ENCODE measurements at regions not wholly inside any gene's neighbourhood (a gene's known extent, or its start where the extent isn't known, plus 50 kb on each side); places are given as distances from the start of the nearest gene placed in this dataset.

DNA sequence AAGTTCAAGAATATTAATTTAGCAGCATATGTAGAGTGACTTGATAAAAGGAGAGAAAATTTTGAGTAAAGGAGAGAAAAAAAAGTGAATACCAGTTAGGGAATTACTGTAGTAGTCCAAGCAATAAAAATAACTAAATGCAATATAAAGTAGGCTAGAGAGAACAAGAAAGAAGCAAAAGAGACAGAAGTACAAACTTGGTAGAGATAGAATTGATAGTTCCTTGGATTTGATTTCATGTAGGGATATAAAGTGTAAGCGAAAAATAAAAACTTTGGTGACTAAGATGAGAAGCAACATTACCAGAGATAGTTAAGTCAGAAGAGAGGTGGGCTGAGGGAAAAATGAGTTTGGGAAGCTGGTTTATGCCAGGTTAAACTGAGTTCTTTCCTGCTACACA, 252.4 kb downstream of the SEC23A start:
- H3K4me3 ChIP-seq (ENCODE audit: insufficient read length, low read depth): no peak overlapping the region
- TF ChIP-seq YY1 (IDR thresholded peaks at IDR 0.05; ENCODE audit: insufficient read depth, insufficient read length): no peak
- TF ChIP-seq ZNF274 (IDR thresholded peaks at IDR 0.05; ENCODE audit: low read depth, low read length): no peak
- TF ChIP-seq SUZ12 (IDR thresholded peaks at IDR 0.05; ENCODE audit: extremely low read depth, insufficient read depth, insufficient read length): no peak

DNA sequence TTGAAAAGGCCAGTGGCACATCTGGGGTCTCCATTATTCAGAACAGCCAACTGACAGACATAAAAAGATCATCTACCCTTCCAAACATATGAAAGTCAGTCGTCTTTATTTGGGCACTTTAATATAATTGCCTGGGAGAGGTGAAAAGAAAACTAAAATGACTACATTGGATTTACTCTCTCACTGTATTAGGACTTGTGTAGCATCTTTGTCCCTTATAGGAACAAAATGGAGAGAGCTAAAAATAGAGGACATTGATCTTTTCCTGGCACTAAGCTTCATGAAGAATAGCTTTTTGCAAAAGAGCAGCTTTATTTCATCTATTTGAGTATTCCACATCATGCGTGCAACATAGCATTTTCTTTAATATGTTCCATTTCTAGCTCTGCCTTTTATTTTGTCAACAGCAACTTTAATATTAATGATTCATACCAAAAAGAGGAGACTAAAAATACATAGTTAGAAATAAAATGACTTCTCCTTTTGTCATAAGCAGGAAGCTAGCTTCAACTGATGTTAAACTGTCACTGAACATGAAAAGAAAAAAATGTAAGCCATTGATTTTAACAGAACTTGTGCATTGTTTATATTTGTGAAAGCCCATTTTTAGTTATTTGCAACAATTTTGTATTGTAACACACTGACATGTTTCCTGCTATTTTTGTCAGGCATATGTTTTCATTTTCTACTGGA, 254.6 kb downstream of the SEC23A start:
- no peak for TF ChIP-seq ZNF274 (IDR thresholded peaks at IDR 0.05; ENCODE audit: low read depth, low read length)
- DNase-seq (ENCODE audit: low read depth, low spot score): no peak
- Histone ChIP-seq H3K9me3 (ENCODE audit: insufficient read depth, low read length) (no peaks in the 10 kb centered on the region), H3K4me1 (ENCODE audit: insufficient read depth, insufficient read length) (no peaks in the 10 kb centered on the region), H3K4me3 (ENCODE audit: insufficient read length, low read depth) (no peak overlapping the region), H3K9ac (ENCODE audit: insufficient read length, low read depth) (no peak overlapping the region), H3K27me3 (ENCODE audit: insufficient read depth, insufficient read length) (no peaks in the 10 kb centered on the region), H3K36me3 (ENCODE audit: insufficient read depth, insufficient read length, low read length) (no peaks in the 10 kb centered on the region)

More for the DNA sequence above, 252.4 kb downstream of the SEC23A start:
- no peak for DNase-seq (ENCODE audit: low read depth, low spot score)
- Histone ChIP-seq H3K9me3 (ENCODE audit: insufficient read depth, low read length) (no peaks in the 10 kb centered on the region), H3K36me3 (ENCODE audit: insufficient read depth, insufficient read length, low read length) (no peaks in the 10 kb centered on the region), H3K4me1 (ENCODE audit: insufficient read depth, insufficient read length) (no peaks in the 10 kb centered on the region), H3K9ac (ENCODE audit: insufficient read length, low read depth) (no peak overlapping the region), H3K27me3 (ENCODE audit: insufficient read depth, insufficient read length) (no peaks in the 10 kb centered on the region)

DNA sequence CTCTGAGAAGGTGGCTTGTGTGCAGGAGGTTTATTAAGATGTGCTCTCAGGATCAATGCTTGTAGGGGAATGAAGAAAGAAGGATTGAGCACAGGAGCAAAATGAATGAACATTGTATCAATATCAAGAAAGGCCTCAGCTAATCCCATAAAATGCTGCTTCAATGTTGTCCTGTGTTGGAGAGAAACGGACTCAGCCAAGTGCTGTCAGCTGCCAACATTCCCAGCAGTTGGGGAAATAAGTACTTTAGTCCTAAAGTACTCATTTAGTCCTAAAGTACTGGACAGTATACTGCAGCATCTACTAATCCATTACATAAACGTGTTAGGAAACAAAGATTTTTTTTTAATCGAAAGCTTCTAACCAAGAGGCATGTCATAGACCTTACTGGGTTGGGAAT, 255.9 kb downstream of the SEC23A start:
- Histone ChIP-seq H3K9me3 (ENCODE audit: insufficient read depth, low read length) (no peaks in the 10 kb centered on the region), H3K4me3 (ENCODE audit: insufficient read length, low read depth) (no peak overlapping the region), H3K4me1 (ENCODE audit: insufficient read depth, insufficient read length) (no peaks in the 10 kb centered on the region), H3K36me3 (ENCODE audit: insufficient read depth, insufficient read length, low read length) (no peaks in the 10 kb centered on the region), H3K27me3 (ENCODE audit: insufficient read depth, insufficient read length) (no peaks in the 10 kb centered on the region), H3K9ac (ENCODE audit: insufficient read length, low read depth) (no peak overlapping the region)
- no peak for TF ChIP-seq ZNF274 (IDR thresholded peaks at IDR 0.05; ENCODE audit: low read depth, low read length)
- no peak for TF ChIP-seq YY1 (IDR thresholded peaks at IDR 0.05; ENCODE audit: insufficient read depth, insufficient read length)
- TF ChIP-seq SUZ12 (IDR thresholded peaks at IDR 0.05; ENCODE audit: extremely low read depth, insufficient read depth, insufficient read length): no peak
- no peak for DNase-seq (ENCODE audit: low read depth, low spot score)

DNA sequence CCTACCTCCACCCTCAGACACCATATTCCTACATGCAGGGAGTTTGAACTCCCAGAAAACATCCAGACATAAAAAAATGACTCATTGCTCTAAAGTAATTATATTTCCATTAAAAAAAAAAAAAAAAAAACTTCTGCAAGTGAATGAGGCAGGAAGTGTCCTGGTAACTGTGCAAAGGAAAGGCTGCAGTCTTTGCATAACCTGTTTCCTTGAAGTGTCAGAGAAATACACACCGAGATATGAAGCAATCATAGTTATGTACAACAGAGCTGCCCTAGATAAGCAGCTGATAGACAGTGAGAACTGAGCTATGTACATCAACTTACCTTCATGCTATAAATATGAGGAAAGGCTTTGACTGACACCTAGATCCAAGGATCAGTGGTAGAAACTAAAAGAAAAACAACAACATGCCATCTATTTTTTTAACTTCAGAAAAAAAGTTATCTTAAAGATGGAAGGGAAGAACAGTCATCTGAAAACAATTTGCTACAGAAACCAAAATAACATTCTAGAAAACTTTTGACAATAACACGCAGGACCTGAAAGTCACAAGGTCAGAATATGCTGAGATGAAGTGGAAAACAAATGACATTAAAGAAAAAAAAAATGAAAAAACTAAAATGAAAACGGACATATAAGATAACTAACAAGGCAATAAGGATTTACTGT, 263.2 kb downstream of the SEC23A start:
- H3K27me3 ChIP-seq (ENCODE audit: insufficient read depth, insufficient read length): no peaks in the 10 kb centered on the region
- H3K4me1 ChIP-seq (ENCODE audit: insufficient read depth, insufficient read length): no peaks in the 10 kb centered on the region
- H3K36me3 ChIP-seq (ENCODE audit: insufficient read depth, insufficient read length, low read length): no peaks in the 10 kb centered on the region
- no peak for TF ChIP-seq SUZ12 (IDR thresholded peaks at IDR 0.05; ENCODE audit: extremely low read depth, insufficient read depth, insufficient read length)
- TF ChIP-seq ZNF274 (IDR thresholded peaks at IDR 0.05; ENCODE audit: low read depth, low read length): no peak
- no peak for TF ChIP-seq YY1 (IDR thresholded peaks at IDR 0.05; ENCODE audit: insufficient read depth, insufficient read length)
- DNase-seq (ENCODE audit: low read depth, low spot score): no peak
- H3K9ac ChIP-seq (ENCODE audit: insufficient read length, low read depth): no peak overlapping the region
- no peaks in the 10 kb centered on the region for H3K9me3 ChIP-seq (ENCODE audit: insufficient read depth, low read length)
- H3K4me3 ChIP-seq (ENCODE audit: insufficient read length, low read depth): no peak overlapping the region

DNA sequence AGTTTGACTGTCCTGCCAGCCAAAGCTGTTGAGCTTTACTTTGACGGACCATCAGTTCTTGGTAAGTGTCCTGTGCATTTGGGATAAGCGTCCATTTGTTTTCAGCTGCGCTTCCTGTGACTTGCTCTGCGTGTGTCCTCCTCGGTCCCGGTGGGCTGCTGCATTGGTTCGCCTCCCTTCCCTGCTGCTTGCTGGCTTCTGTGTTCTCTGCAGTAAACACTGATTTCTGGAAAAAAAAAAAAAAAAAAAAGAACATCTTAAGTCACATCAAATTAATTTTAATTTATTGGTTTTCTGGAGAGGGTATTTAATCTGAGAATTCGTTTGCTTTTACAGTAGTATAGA, 264.1 kb downstream of the SEC23A start:
- Histone ChIP-seq H3K9me3 (ENCODE audit: insufficient read depth, low read length) (no peaks in the 10 kb centered on the region), H3K27me3 (ENCODE audit: insufficient read depth, insufficient read length) (no peaks in the 10 kb centered on the region), H3K9ac (ENCODE audit: insufficient read length, low read depth) (no peak overlapping the region), H3K4me1 (ENCODE audit: insufficient read depth, insufficient read length) (no peaks in the 10 kb centered on the region), H3K4me3 (ENCODE audit: insufficient read length, low read depth) (no peak overlapping the region), H3K36me3 (ENCODE audit: insufficient read depth, insufficient read length, low read length) (no peaks in the 10 kb centered on the region)
- DNase-seq (ENCODE audit: low read depth, low spot score): no peak
- TF ChIP-seq ZNF274 (IDR thresholded peaks at IDR 0.05; ENCODE audit: low read depth, low read length) (no peak), SUZ12 (IDR thresholded peaks at IDR 0.05; ENCODE audit: extremely low read depth, insufficient read depth, insufficient read length) (no peak), YY1 (IDR thresholded peaks at IDR 0.05; ENCODE audit: insufficient read depth, insufficient read length) (no peak)

DNA sequence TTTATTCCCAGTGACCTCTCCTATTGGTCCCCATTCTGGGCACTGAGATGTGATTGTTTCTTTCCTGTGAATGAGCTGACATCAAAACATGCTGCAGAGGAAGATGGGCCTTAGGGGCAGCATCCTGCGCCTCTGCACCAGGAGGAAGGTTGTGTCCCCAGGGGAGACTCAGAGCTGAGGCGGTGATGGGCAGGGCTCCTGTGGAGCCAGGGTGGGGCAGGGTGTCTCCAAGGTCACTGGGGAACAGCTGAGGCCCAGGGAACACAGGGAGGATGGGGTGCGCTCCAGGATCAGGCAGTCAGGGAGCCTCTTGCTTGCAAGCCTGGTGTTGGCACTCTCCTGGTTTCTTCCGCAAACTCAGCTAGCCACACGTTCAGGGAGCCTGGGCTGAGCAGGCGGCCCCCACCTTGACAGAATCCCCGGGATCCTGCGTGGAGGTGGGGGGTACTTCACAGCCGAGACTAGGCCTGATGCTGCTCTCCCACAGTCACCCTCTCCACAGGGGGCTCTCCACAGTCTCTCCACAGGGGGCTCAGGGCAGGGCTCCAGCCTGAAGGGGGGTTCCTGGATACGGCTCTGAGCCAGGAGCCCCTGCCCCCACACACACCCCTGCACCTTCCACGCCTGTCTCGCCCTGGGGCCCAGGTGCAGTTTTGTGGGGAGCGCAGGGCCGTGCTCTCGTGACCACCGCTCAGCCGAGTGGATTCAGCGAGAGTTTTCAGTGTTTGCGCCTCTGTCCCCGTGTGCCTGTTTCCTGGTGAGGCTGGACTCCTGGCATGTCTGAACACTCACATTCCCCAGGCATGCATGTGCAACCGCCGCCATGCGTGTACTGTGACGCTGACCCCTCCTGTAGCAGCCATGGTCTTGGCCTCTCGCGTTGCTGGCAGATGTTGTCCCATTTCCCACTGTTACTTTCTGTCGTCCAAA, 264.7 kb downstream of the SEC23A start:
- H3K4me3 ChIP-seq (ENCODE audit: insufficient read length, low read depth): no peak overlapping the region
- no peak for DNase-seq (ENCODE audit: low read depth, low spot score)
- H3K27me3 ChIP-seq (ENCODE audit: insufficient read depth, insufficient read length): no peaks in the 10 kb centered on the region
- H3K9ac ChIP-seq (ENCODE audit: insufficient read length, low read depth): no peak overlapping the region
- no peaks in the 10 kb centered on the region for H3K4me1 ChIP-seq (ENCODE audit: insufficient read depth, insufficient read length)
- H3K9me3 ChIP-seq (ENCODE audit: insufficient read depth, low read length): no peaks in the 10 kb centered on the region
- H3K36me3 ChIP-seq (ENCODE audit: insufficient read depth, insufficient read length, low read length): no peaks in the 10 kb centered on the region
- no peak for TF ChIP-seq YY1 (IDR thresholded peaks at IDR 0.05; ENCODE audit: insufficient read depth, insufficient read length)
- TF ChIP-seq SUZ12 (IDR thresholded peaks at IDR 0.05; ENCODE audit: extremely low read depth, insufficient read depth, insufficient read length): no peak
- TF ChIP-seq ZNF274 (IDR thresholded peaks at IDR 0.05; ENCODE audit: low read depth, low read length): no peak
